Raji (cell line): ENCODE measurements at regions not wholly inside any gene's neighbourhood (a gene's known extent, or its start where the extent isn't known, plus 50 kb on each side); places are given as distances from the start of the nearest gene placed in this dataset.

Experiments
- POLR2A ChIP-seq: IDR thresholded peaks from 2 replicates; pipeline ENCODE4 v1.6.1; 2011; ENCODE audit warnings: low read depth, low read length, control low read depth; ENCODE audit not compliant: insufficient read depth

DNA sequence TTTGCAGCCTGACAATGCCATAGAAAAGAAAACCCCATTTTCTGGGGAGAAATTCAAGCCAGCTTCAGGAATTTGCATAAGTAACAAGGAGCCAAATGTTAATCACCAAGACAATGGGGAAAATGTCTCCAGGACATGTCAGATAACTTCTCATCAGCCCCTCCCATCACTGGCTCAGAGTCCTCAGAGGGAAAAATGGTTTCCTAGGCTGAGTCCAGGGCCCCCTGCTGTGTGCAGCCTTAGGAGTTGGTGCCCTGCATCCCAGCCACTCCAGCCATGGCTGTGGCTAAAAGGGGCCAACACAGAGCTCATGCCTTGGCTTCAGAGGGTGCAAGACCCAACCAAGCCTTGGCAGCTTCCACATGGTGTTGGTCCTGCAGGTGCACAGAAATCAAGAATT lies 63.7 kb upstream of the FANCL start:
- no peak for TF ChIP-seq POLR2A

DNA sequence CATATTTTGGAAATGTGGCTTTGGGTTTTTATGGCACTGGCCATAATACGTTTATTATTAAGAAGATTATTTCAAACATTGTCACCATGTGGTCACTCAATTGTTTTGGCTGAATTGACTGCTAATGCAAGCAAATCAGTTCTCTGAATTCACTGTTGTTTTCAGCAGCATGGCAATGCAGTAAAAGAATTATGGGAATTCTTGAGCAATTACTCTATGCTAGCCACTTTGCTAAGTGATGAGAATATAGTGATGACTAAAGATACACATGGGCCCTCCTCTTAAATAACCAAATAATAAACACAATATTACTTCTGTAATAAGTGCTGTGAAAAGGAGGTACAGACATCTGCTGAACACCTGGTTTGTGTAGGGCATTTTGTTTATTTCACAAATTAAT lies 58.0 kb upstream of the FANCL start:
- no peak for TF ChIP-seq POLR2A

DNA sequence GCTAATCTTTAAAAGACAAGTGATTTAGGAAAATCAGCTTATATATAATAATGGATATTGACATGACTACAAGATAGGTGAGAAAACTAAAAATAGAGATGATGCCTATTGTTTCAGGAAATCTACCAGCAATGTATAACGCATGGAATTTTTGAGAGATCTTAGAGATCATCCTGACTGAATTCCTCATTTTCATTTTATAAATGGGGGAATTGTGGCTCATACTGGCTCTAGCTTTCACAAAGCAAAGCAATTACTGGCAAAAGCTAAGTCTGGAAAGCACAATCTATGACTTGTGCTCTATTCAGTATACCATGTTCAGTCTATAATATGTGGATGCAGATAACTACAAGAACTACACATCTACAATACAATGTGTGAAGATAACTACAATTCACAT lies 51.9 kb upstream of the FANCL start:
- TF ChIP-seq POLR2A: no peak

DNA sequence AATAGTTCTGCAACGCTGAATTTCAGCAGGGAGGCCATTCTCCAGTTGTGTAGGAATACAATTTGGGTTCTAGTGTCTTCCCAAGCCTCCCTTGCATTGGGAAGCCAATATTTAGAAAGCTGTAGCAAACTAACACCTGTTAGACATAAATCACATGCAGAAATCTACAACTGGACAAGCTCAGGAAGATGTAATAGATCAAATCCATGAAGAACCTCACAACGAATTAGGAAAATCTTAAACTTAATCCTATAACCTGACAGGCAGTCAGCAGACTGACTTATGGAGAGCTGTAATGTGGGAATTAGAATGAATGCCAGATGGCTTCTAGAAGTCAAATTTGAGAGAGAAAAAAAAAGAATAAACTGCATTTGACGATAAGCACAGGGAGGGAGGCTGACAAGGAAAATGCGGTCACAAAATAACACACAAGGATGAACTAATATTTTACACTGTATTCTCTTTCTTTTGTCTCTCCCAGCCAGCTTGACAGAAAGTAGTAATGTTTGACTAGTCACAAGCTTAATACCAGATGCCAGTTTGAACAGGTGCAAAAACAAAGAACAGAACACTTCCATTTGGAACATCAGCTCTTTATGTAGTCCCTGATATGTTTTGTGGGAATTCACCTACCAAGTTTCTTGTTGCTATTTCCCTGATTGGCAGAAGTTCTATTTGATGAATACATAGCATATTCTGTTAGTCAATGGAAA lies 50.8 kb upstream of the FANCL start:
- TF ChIP-seq POLR2A: no peak
